ENCODE measurements at regions not wholly inside any gene's neighbourhood (a gene's known extent, or its start where the extent isn't known, plus 50 kb on each side); places are given as distances from the start of the nearest gene placed in this dataset.
"Not testable (repeated sequence)": the region's sequence is repeated elsewhere in the genome, so short reads cannot be mapped to it uniquely, and the experiment has no call there.

- TF ChIP-seq POLR2A (IDR thresholded peaks at IDR 0.05) = not testable (repeated sequence)
- TF ChIP-seq, protein P1, sequence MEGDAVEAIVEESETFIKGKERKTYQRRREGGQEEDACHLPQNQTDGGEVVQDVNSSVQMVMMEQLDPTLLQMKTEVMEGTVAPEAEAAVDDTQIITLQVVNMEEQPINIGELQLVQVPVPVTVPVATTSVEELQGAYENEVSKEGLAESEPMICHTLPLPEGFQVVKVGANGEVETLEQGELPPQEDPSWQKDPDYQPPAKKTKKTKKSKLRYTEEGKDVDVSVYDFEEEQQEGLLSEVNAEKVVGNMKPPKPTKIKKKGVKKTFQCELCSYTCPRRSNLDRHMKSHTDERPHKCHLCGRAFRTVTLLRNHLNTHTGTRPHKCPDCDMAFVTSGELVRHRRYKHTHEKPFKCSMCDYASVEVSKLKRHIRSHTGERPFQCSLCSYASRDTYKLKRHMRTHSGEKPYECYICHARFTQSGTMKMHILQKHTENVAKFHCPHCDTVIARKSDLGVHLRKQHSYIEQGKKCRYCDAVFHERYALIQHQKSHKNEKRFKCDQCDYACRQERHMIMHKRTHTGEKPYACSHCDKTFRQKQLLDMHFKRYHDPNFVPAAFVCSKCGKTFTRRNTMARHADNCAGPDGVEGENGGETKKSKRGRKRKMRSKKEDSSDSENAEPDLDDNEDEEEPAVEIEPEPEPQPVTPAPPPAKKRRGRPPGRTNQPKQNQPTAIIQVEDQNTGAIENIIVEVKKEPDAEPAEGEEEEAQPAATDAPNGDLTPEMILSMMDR (IDR thresholded peaks at IDR 0.05) = not testable (repeated sequence)
Observed at GRCh38 chr6:76849274-76849970, 613.9 kb downstream of the HTR1B start.

All from Peyer's patch (tissue), 4 donors.